Activated naive CD8-positive, alpha-beta T cell treated with anti-CD3 and anti-CD28 coated beads, Interleukin-2, amount 50 U/mL, for 24 hours (primary cell): ENCODE measurements at regions not wholly inside any gene's neighbourhood (a gene's known extent, or its start where the extent isn't known, plus 50 kb on each side); places are given as distances from the start of the nearest gene placed in this dataset.
"Not testable (repeated sequence)": the region's sequence is repeated elsewhere in the genome, so short reads cannot be mapped to it uniquely, and the experiment has no call there.

Source experiments
- ATAC-seq: fragments of 150-1000 bp; cut with Tn5 transposase; one replicate; pipeline ENCODE4 v1.10.0; 2021
- DNase-seq: peaks from one replicate; pipeline ENCODE4 v3.0.0; 2021
- H3K27ac Mint-ChIP-seq: one replicate; pipeline ENCODE4 v1.8.0; 2021; ENCODE audit warnings: mild to moderate bottlenecking, mixed read lengths
- H3K27me3 Mint-ChIP-seq: one replicate; pipeline ENCODE4 v1.8.0; 2021; ENCODE audit warnings: mixed read lengths
- H3K36me3 Mint-ChIP-seq: one replicate; pipeline ENCODE4 v1.8.0; 2021; ENCODE audit warnings: low read depth, mixed read lengths
- H3K4me1 Mint-ChIP-seq: one replicate; pipeline ENCODE4 v1.8.0; 2021; ENCODE audit warnings: mixed read lengths
- H3K4me3 Mint-ChIP-seq: one replicate; pipeline ENCODE4 v1.8.0; 2021; ENCODE audit warnings: mild to moderate bottlenecking, moderate library complexity, mixed read lengths
- H3K9me3 Mint-ChIP-seq: one replicate; pipeline ENCODE4 v1.8.0; 2021; ENCODE audit warnings: mixed read lengths

DNA sequence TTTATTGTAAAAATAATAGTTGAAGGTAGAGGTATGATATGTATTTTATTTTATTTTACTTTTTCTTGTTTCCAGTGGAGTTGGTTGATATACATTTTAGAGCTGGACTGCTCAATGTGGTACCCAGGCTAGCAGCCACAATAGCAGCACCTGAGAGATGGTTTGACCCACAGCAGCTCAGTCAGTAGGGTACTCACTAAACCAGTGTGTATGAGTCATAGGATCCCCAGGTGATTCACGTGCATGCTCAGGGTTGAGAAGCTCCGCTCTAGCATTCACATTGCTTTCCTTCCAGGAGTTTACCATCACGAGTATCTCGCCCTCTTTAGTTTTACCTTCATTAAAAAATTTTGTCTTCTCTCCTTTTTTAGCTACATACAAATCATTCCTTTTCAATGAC is 96.0 kb upstream of the PAXBP1 start:
- no peak overlapping the region for H3K4me3 Mint-ChIP-seq
- no peaks in the 10 kb centered on the region for H3K4me1 Mint-ChIP-seq
- H3K36me3 Mint-ChIP-seq = no peaks in the 10 kb centered on the region
- H3K27me3 Mint-ChIP-seq = peaks cover 18% of the 10 kb centered on the region
- DNase-seq (no peak), ATAC-seq (no peak)
- H3K9me3 Mint-ChIP-seq = no peaks in the 10 kb centered on the region
- no peak overlapping the region for H3K27ac Mint-ChIP-seq

DNA sequence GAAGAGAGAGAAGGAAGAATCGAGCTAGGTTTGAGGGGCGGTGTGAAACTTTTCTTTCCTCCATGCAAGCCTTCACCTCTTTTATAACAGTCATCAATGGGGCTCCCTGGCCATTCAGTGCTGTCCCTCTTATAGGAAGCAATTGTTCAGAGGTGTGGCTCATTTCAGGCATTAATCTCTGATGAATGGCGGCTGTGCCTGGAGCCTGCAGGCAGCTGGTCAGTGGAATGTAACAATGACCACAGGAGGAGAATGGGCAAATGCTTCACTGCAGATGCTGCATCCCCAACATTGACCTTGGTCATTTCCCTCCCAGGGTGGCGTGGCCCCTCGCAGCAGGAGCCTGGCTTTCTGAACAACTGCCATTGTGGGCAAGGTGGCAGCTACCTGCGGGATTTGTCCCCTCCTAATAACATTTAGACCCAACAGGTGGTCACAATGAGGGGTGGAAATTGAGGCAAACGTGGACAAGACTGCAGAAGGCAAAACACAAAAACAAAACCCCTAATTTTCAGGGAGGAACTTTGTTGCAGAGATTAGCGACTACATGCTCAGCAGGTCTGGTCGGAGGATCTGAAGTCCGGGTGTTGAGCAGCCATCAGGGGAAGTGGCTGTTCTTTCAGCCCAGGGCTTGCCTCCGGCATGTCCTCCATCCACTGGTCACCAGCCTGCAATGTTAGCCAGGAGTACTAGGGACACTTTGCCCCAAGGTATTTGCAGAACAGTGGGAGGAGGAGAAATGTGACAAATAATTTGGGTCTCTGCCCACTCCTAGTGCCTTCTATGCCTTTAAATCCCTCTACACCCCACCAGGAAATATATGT is 97.3 kb upstream of the PAXBP1 start:
- Mint-ChIP-seq H3K27me3 (peaks cover 15% of the 10 kb centered on the region), H3K36me3 (no peaks in the 10 kb centered on the region), H3K4me1 (no peaks in the 10 kb centered on the region), H3K4me3 (no peak overlapping the region), H3K27ac (no peak overlapping the region), H3K9me3 (no peaks in the 10 kb centered on the region)
- DNase-seq = no peak
- ATAC-seq = no peak

DNA sequence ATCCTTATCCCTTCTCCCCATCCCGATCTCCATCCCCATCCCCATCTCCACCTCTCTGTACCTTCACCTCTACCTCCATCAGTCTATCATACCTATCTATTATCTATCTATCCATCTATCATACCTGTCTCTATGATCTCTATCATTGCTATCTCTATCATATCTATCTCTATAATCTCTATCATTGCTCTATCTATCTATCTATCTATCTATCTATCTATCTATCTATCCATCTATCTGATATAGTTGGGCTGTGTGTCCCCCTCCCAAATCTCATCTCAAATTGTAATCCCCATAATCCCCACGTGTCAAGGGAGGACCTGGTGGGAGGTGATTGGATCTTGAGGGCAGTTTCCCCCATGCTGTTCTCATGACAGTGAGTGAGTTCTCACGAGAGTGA is 97.9 kb upstream of the PAXBP1 start:
- no peaks in the 10 kb centered on the region for H3K9me3 Mint-ChIP-seq
- peaks cover 15% of the 10 kb centered on the region for H3K27me3 Mint-ChIP-seq
- H3K4me3 Mint-ChIP-seq = no peak overlapping the region
- H3K27ac Mint-ChIP-seq = no peak overlapping the region
- H3K36me3 Mint-ChIP-seq = no peaks in the 10 kb centered on the region
- no peak for DNase-seq
- H3K4me1 Mint-ChIP-seq = no peaks in the 10 kb centered on the region
- no peak for ATAC-seq

DNA sequence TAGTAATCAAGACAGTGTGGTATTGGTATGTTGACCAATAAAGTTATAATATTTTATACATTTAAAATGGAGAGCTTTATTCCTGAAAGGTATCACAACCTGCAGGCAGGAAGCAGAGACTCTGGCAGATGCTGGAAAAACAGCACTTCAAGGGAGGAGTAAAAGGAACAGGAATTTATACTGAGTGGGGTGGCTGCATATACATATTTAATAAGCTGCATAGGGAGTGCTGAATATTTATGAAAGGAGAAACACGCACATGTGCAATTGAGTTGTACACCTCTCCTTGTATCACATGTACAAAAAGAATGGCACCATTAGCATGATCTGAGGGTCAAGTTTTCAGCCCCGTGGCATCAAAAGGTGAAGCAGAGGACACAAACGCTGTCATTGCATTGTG is 104.9 kb upstream of the PAXBP1 start:
- Mint-ChIP-seq H3K27ac (no peak overlapping the region), H3K9me3 (no peaks in the 10 kb centered on the region), H3K27me3 (peaks cover 4% of the 10 kb centered on the region), H3K36me3 (no peaks in the 10 kb centered on the region), H3K4me3 (no peak overlapping the region), H3K4me1 (no peaks in the 10 kb centered on the region)
- ATAC-seq (no peak), DNase-seq (no peak)

DNA sequence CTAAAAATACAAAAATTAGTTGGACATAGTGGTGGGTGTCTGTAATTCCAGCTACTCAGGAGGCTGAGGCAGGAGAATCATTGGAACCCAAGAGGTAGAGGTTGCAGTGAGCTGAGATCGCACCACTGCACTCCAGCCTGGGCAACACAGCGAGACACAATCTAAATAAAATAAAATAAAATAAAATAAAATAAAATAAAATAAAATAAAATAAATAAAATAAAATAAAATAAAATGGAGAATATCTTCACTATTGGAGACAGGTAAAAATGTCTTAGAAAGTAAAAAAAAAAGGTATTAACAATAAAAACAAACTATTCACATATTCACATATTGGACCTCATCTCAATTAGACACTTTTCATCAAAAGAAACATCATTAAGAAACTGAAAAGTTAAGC is 106.3 kb upstream of the PAXBP1 start:
- not testable (repeated sequence) for H3K9me3 Mint-ChIP-seq, H3K4me1 Mint-ChIP-seq, ATAC-seq, H3K27me3 Mint-ChIP-seq, H3K4me3 Mint-ChIP-seq, DNase-seq, H3K27ac Mint-ChIP-seq, H3K36me3 Mint-ChIP-seq

DNA sequence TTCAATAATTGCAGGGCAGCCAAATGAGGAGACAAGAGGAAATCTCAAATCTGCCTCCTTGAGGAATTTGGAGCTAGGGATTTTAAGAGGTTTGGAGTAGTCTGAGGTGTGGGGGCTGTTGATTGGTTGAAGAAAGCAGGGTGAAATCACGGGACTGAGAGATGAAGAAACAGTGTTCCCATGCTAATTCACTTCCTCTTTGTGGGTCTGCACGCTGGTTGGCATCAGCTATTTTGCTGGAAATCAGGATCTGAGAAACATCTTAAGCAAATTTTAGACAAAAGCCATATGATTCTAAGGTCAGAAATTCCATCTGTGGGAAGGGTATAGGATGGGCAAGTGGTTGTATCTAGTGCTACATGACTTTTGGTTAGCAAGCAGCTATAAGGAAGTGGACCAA is 107.1 kb upstream of the PAXBP1 start:
- no peak overlapping the region for H3K4me3 Mint-ChIP-seq
- H3K36me3 Mint-ChIP-seq = no peaks in the 10 kb centered on the region
- DNase-seq = no peak
- no peak for ATAC-seq
- H3K27ac Mint-ChIP-seq = no peak overlapping the region
- H3K27me3 Mint-ChIP-seq = no peaks in the 10 kb centered on the region
- H3K4me1 Mint-ChIP-seq = no peaks in the 10 kb centered on the region
- H3K9me3 Mint-ChIP-seq = no peaks in the 10 kb centered on the region

DNA sequence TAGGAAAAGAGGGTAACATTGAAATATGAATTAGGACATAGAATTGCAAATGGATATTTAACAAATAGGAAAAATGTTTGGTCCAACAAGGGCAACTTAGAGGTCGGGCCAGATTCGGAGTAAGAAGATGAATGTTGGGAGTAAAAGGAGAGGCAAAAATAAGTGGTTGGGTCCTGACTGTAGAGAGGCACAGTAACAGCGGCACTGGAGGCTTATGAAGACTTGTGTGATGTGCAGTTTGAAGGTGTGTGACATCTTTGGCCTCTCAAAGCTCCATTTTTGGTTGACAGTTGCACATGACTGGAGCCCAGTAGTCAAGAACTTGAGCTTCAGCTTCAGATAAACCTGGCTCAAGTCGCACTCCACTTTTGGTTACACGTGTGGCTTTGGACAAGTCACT is 109.9 kb upstream of the PAXBP1 start:
- Mint-ChIP-seq H3K9me3 (no peaks in the 10 kb centered on the region), H3K27me3 (no peaks in the 10 kb centered on the region), H3K27ac (no peak overlapping the region), H3K4me1 (no peaks in the 10 kb centered on the region), H3K4me3 (no peak overlapping the region), H3K36me3 (no peaks in the 10 kb centered on the region)
- ATAC-seq (no peak), DNase-seq (no peak)

DNA sequence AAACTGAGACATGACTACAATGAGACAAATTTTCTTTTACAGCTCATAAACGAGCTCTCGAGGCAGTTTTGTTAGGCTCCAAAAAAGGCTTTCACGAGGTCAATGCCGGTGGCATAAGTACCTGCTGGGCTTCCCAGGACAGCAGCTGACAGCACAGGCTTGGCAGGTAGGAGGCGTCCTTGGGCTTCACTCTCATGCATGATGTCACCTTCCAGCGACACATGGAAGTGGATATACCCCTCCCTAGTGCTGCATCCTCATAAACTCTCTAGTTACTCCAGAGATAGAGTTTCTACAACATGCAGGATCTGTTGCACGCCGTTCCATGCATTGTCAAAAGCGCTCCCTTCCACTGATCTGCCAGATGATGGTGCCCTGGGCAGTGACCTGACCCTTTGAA is 112.5 kb upstream of the PAXBP1 start:
- Mint-ChIP-seq H3K27ac (no peak overlapping the region), H3K9me3 (no peaks in the 10 kb centered on the region)

DNA sequence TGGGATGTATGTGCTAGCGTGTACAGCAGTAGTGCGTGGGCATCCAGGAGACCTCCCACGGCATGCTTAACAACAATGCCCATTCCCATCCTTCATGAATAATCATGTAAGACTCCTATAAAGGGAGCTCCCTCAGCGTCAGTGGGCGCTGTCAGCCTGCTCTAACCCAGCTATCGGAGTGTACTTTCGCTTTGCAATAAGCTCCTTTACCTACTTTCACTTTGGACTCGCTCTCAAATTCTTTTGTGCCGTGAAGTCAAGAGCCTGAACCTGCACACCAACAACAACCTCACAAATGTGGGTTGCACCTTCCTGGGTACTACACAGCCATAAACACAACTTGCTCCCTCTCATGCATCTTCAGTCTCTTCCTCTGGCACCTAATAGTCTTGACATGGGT is 114.8 kb upstream of the PAXBP1 start:
- H3K4me1 Mint-ChIP-seq = no peaks in the 10 kb centered on the region
- H3K27me3 Mint-ChIP-seq = peaks cover 2% of the 10 kb centered on the region
- H3K9me3 Mint-ChIP-seq = no peaks in the 10 kb centered on the region
- no peaks in the 10 kb centered on the region for H3K36me3 Mint-ChIP-seq
- H3K27ac Mint-ChIP-seq = no peak overlapping the region
- DNase-seq (no peak), ATAC-seq (no peak)
- peak overlapping the region; percentile 55 for H3K4me3 Mint-ChIP-seq

More for the DNA sequence above, 112.5 kb upstream of the PAXBP1 start:
- no peak for ATAC-seq
- Mint-ChIP-seq H3K4me3 (no peak overlapping the region), H3K27me3 (no peaks in the 10 kb centered on the region), H3K36me3 (no peaks in the 10 kb centered on the region), H3K4me1 (no peaks in the 10 kb centered on the region)
- no peak for DNase-seq

DNA sequence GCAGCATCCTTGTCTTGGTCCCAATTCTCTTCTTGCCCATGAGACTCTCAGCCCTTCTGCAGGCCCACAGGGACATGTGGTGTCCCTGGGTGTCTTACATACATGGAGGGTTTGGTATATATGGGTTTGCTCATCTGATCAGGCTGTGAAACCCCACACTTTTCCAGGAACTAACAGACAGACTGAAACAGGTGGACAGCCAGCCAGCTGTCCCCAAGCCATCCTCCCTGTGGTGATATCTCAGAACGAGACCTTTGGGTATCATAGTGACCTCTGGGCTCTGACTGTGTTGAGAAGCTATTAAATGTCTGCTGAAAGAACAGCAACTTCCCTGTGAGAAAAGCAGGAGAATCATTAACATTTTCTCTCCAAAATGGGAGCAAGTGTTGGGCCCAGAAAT is 115.5 kb upstream of the PAXBP1 start:
- DNase-seq (no peak), ATAC-seq (no peak)
- Mint-ChIP-seq H3K4me1 (no peaks in the 10 kb centered on the region), H3K4me3 (no peak overlapping the region), H3K9me3 (no peaks in the 10 kb centered on the region), H3K27me3 (peaks cover 2% of the 10 kb centered on the region), H3K36me3 (no peaks in the 10 kb centered on the region), H3K27ac (no peak overlapping the region)

DNA sequence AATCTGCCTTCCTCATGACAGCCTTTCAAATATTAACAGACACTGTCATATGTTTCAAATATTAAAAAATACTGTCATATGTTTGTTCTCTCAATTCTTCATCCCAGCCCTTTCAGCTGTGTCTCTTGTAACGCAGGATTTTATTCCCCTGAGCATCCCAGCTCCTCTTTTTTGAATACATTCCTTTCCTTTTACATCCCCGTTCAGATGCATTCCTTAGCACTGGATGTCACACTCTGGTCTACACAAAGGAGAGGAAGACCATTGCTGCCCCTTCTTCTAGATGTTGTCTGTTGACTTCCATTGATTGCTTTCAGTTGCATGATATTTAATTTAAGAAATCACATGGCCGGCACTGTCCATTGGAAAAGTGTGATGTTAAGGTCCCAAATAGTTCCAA is 117.4 kb upstream of the PAXBP1 start:
- Mint-ChIP-seq H3K4me3 (no peak overlapping the region), H3K4me1 (no peaks in the 10 kb centered on the region), H3K27ac (no peak overlapping the region), H3K27me3 (peaks cover 2% of the 10 kb centered on the region), H3K36me3 (no peaks in the 10 kb centered on the region), H3K9me3 (no peaks in the 10 kb centered on the region)
- ATAC-seq = no peak
- DNase-seq = no peak

DNA sequence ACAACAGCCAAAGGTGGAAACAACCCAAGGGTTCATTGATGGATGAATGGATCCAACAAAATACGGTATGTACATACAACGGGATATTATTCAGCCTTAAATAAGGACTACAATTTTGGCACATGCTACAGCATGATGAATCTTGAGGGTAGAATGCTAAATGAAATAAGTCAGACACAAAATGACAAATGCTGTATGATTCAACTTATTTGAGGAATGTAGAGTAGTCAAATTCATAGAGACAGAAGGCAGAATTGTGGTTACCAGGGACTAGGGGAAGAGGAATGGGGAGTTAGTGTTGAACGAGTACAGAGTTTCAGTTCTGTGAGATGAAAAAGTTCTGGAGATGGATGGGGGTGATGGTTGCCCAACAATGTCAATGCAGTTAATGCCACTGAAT is 118.0 kb upstream of the PAXBP1 start:
- no peak for DNase-seq
- peaks cover 3% of the 10 kb centered on the region for H3K9me3 Mint-ChIP-seq
- H3K27ac Mint-ChIP-seq = no peak overlapping the region
- H3K36me3 Mint-ChIP-seq = no peaks in the 10 kb centered on the region
- peaks cover 2% of the 10 kb centered on the region for H3K27me3 Mint-ChIP-seq
- ATAC-seq = no peak
- no peaks in the 10 kb centered on the region for H3K4me1 Mint-ChIP-seq
- H3K4me3 Mint-ChIP-seq = no peak overlapping the region

DNA sequence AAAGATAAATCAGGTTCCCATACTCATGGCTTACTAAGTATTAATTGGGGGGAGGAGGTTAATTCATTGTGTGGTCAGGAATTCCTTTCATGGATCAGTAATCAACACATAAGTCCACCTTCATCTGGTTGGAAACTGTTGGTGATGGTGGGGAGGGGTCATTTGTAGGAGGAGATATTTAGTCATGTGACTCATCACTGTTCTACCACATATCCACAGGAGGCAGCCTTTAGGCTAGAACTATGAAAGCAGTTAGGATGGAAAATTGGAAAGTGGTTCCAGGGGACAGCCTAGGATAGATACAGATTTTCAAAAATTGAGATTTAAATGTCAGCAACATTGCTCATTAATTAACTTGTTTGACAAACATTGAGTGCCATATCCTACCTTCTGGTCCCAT is 122.8 kb upstream of the PAXBP1 start:
- H3K4me3 Mint-ChIP-seq = no peak overlapping the region
- no peak for DNase-seq
- H3K27me3 Mint-ChIP-seq = peaks cover 6% of the 10 kb centered on the region
- peaks cover 7% of the 10 kb centered on the region for H3K9me3 Mint-ChIP-seq
- H3K4me1 Mint-ChIP-seq = no peaks in the 10 kb centered on the region
- no peaks in the 10 kb centered on the region for H3K36me3 Mint-ChIP-seq
- no peak for ATAC-seq
- no peak overlapping the region for H3K27ac Mint-ChIP-seq

DNA sequence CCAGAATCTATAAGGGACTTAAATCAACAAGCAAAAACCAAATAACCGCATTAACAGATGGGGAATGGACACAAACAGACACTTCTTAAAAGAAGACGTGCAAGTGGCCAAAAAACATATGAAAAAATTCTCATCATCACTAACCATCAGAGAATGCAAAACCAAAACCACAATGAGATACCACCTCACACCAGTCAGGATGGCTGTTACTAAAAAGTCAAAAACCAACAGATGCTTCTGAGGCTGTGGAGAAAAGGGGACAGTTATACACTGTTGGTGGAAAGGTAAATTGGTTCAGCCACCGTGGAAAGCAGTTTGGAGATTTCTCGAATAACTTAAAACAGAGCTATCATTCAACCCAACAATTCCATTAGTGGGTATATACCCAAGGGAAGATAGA is 124.9 kb upstream of the OLIG2 start:
- no peaks in the 10 kb centered on the region for H3K4me1 Mint-ChIP-seq
- ATAC-seq (no peak), DNase-seq (no peak)
- no peak overlapping the region for H3K4me3 Mint-ChIP-seq
- no peaks in the 10 kb centered on the region for H3K36me3 Mint-ChIP-seq
- no peak overlapping the region for H3K27ac Mint-ChIP-seq
- peaks cover 6% of the 10 kb centered on the region for H3K27me3 Mint-ChIP-seq
- peaks cover under 1% of the 10 kb centered on the region for H3K9me3 Mint-ChIP-seq

DNA sequence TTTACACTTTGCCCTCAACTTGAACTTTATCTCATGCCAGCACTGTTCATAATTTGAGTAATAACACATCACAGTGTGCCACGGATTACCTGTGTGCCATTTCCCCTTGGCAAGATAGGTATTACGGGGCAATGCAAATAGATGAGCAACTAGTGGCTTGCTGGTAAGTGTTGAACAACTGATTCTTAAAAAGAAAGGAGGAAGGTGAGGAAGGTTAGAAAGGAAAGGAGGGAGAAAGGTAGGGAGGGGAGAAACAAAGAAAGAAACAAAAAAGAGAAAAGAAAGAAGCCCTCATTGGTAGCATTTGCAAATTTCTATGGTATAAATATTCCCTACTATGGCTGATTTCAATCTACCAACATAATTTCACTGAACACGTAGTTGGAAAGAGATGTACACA is 118.2 kb upstream of the OLIG2 start:
- ATAC-seq (no peak), DNase-seq (no peak)
- Mint-ChIP-seq H3K9me3 (no peaks in the 10 kb centered on the region), H3K27ac (no peak overlapping the region), H3K36me3 (no peaks in the 10 kb centered on the region), H3K4me1 (no peaks in the 10 kb centered on the region), H3K4me3 (no peak overlapping the region), H3K27me3 (peaks cover 2% of the 10 kb centered on the region)

DNA sequence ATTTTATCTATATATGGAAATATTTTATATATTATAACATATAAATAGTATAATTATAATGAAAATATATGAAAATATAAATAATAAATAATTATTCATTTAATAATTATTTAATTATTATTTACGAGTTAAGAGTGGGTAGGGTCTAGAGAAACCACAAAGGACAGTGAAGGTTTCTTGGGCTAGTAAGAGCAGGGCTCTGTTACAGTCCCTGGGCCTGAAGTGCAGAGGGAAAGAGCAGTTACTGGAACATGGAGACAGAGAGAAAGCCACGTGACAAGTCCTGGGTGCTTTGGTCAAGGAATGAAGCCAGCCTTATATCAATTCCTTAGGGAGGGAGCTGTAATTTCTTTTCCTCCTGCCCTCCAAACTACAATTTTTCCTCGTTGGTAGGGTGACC is 117.2 kb upstream of the OLIG2 start:
- no peaks in the 10 kb centered on the region for H3K27me3 Mint-ChIP-seq
- ATAC-seq (no peak), DNase-seq (no peak)
- no peak overlapping the region for H3K27ac Mint-ChIP-seq
- H3K4me1 Mint-ChIP-seq = no peaks in the 10 kb centered on the region
- no peak overlapping the region for H3K4me3 Mint-ChIP-seq
- no peaks in the 10 kb centered on the region for H3K36me3 Mint-ChIP-seq
- H3K9me3 Mint-ChIP-seq = no peaks in the 10 kb centered on the region
